Vagina (tissue), 2 donors: ENCODE measurements at regions not wholly inside any gene's neighbourhood (a gene's known extent, or its start where the extent isn't known, plus 50 kb on each side); places are given as distances from the start of the nearest gene placed in this dataset.

Experiments used
- CTCF ChIP-seq, 3 experiments: fragments of 450-650 bp in 2 of 3; fragments of 200-600 bp in 1 of 3; sonication (generic) in 1 of 3; IDR thresholded peaks; one replicate each; pipeline ENCODE4 v1.5.1; 2017 to 2019; ENCODE audit warnings: antibody characterized with exemption in 3 of 3, mild to moderate bottlenecking in 2 of 3, moderate library complexity in 2 of 3
- POLR2A ChIP-seq, 2 donors: fragments of 450-650 bp; IDR thresholded peaks; one replicate each; pipeline ENCODE4 v1.6.1; 2017; ENCODE audit warnings: antibody characterized with exemption in 2 of 2, mild to moderate bottlenecking in 2 of 2, moderate library complexity in 2 of 2
- POLR2AphosphoS5 ChIP-seq, 2 donors: sonication (generic); formaldehyde crosslinking; IDR thresholded peaks; one replicate each; pipeline ENCODE4 v1.9.0; 2017; ENCODE audit warnings: antibody characterized with exemption in 2 of 2, mild to moderate bottlenecking in 2 of 2, low read depth in 1 of 2; ENCODE audit not compliant: insufficient read depth in 1 of 2

- TF ChIP-seq CTCF (IDR thresholded peaks at IDR 0.05), result no peak
- no peak for TF ChIP-seq POLR2A (IDR thresholded peaks at IDR 0.05)
- no peak for TF ChIP-seq POLR2AphosphoS5 (IDR thresholded peaks at IDR 0.05; ENCODE audit: insufficient read depth in 1 of 2, low read depth in 1 of 2)
These were observed 444.4 kb downstream of the HDGFL1 start for GRCh38 chr6:23013776-23014175.
